Neuronal stem cell (in vitro differentiated cells): ENCODE measurements at regions not wholly inside any gene's neighbourhood (a gene's known extent, or its start where the extent isn't known, plus 50 kb on each side); places are given as distances from the start of the nearest gene placed in this dataset.

ENCODE experiments used
- DNase-seq: peaks from one replicate; pipeline ENCODE4 v3.0.0-alpha.2; 2013; ENCODE audit warnings: low spot score
- H2AFZ ChIP-seq: one replicate; pipeline ENCODE4 v1.6.1; 2013; ENCODE audit warnings: mild to moderate bottlenecking, low read length, inconsistent platforms
- H2AK5ac ChIP-seq: 2 replicates; pipeline ENCODE4 v1.6.1; 2013; ENCODE audit warnings: low read depth, mild to moderate bottlenecking, inconsistent platforms, low read length, moderate library complexity, mixed read lengths
- H2BK120ac ChIP-seq: 2 replicates; pipeline ENCODE4 v1.6.1; 2013; ENCODE audit warnings: low read depth, mild to moderate bottlenecking, inconsistent platforms, low read length, moderate library complexity, mixed read lengths
- H2BK12ac ChIP-seq: one replicate; pipeline ENCODE4 v1.6.1; 2013; ENCODE audit warnings: low read length, inconsistent platforms
- H2BK15ac ChIP-seq: 2 replicates; pipeline ENCODE4 v1.6.1; 2013; ENCODE audit warnings: mild to moderate bottlenecking, low read length, inconsistent platforms, mixed read lengths
- H2BK5ac ChIP-seq: one replicate; pipeline ENCODE4 v1.6.1; 2013; ENCODE audit warnings: inconsistent platforms, mild to moderate bottlenecking, low read length, moderate library complexity
- H3K14ac ChIP-seq: one replicate; pipeline ENCODE4 v1.6.1; 2013; ENCODE audit warnings: low read length, inconsistent platforms
- H3K18ac ChIP-seq: 2 replicates; pipeline ENCODE4 v1.6.1; 2013; ENCODE audit warnings: low read length, inconsistent platforms
- H3K23ac ChIP-seq: 2 replicates; pipeline ENCODE4 v1.6.1; 2013; ENCODE audit warnings: low read depth, mild to moderate bottlenecking, mixed read lengths, low read length, inconsistent platforms; ENCODE audit not compliant: poor library complexity
- H3K27ac ChIP-seq: replicated peaks from 3 replicates; pipeline ENCODE4 v1.5.1; 2013; ENCODE audit warnings: low read length, inconsistent platforms
- H3K27me3 ChIP-seq, 3 experiments: 2 replicates each; pipeline ENCODE4 v1.6.1; 2013; ENCODE audit warnings: low read length in 3 of 3, mild to moderate bottlenecking in 2 of 3, inconsistent platforms in 1 of 3, low read depth in 1 of 3, mixed read lengths in 1 of 3, moderate library complexity in 1 of 3; ENCODE audit not compliant: control insufficient read depth in 3 of 3, insufficient read depth in 3 of 3
- H3K36me3 ChIP-seq, 2 donors: replicated peaks in 1 of 2; 2 replicates each; pipeline ENCODE4 v1.6.1; 2013; ENCODE audit warnings: low read length in 2 of 2; ENCODE audit not compliant: control insufficient read depth in 2 of 2, insufficient read depth in 2 of 2
- H3K4ac ChIP-seq: 2 replicates; pipeline ENCODE4 v1.6.1; 2013; ENCODE audit warnings: inconsistent platforms, mild to moderate bottlenecking, low read length, moderate library complexity
- H3K4me1 ChIP-seq, 2 donors: 1 replicate in 1 of 2; 2 replicates in 1 of 2; pipeline ENCODE4 v1.6.1; 2013; ENCODE audit warnings: low read length in 2 of 2, low read depth in 1 of 2; ENCODE audit not compliant: control insufficient read depth in 2 of 2, insufficient read depth in 1 of 2
- H3K4me2 ChIP-seq: one replicate; pipeline ENCODE4 v1.6.1; 2013; ENCODE audit warnings: mild to moderate bottlenecking, low read length, inconsistent platforms; ENCODE audit not compliant: insufficient read depth, poor library complexity, severe bottlenecking
- H3K4me3 ChIP-seq, 2 donors: 2 replicates each; pipeline ENCODE4 v1.5.1; 2013; ENCODE audit warnings: low read length in 2 of 2, mild to moderate bottlenecking in 2 of 2, inconsistent platforms in 1 of 2, moderate library complexity in 1 of 2
- H3K79me1 ChIP-seq: one replicate; pipeline ENCODE4 v1.6.1; 2013; ENCODE audit warnings: low read depth, mild to moderate bottlenecking, inconsistent platforms, low read length, moderate library complexity
- H3K9ac ChIP-seq: one replicate; pipeline ENCODE4 v1.6.1; 2013; ENCODE audit warnings: mild to moderate bottlenecking, low read depth, low read length, inconsistent platforms; ENCODE audit not compliant: poor library complexity
- H3K9me3 ChIP-seq, 2 donors: replicated peaks in 1 of 2; 2 replicates each; pipeline versions ENCODE3 to v1.6.1; 2013; ENCODE audit warnings: low read length in 2 of 2, mild to moderate bottlenecking in 2 of 2, inconsistent platforms in 1 of 2, low read depth in 1 of 2, mixed read lengths in 1 of 2, moderate library complexity in 1 of 2; ENCODE audit not compliant: control insufficient read depth in 2 of 2, insufficient read depth in 1 of 2
- H4K8ac ChIP-seq: one replicate; pipeline ENCODE4 v1.6.1; 2013; ENCODE audit warnings: low read depth, mild to moderate bottlenecking, inconsistent platforms, low read length, moderate library complexity
- H4K91ac ChIP-seq: one replicate; pipeline ENCODE4 v1.6.1; 2013; ENCODE audit warnings: low read length, low read depth, mild to moderate bottlenecking, inconsistent platforms; ENCODE audit not compliant: poor library complexity
- WGBS, 2 donors: extraction: QIAGEN DNeasy Blood & Tissue Kit; methylation state at CpG; one replicate each; pipeline ENCODE4 v1.1.7; 2013; ENCODE audit warnings: missing lambda C conversion rate in 2 of 2, mixed read lengths in 1 of 2; ENCODE audit not compliant: insufficient read length in 2 of 2, insufficient replicate concordance in 1 of 2; ENCODE audit errors: extremely low coverage in 2 of 2; 5-methylcytosine and 5-hydroxymethylcytosine counted together

- H3K27ac ChIP-seq = no peak overlapping the region
- no peaks in the 10 kb centered on the region for H3K36me3 ChIP-seq
- no peak overlapping the region for H2AFZ ChIP-seq
- H4K91ac ChIP-seq = no peak overlapping the region
- WGBS, 2 donors = no CpG with 5 or more reads among the region's 2 CpGs
- H3K18ac ChIP-seq = no peak overlapping the region
- H2AK5ac ChIP-seq = no peak overlapping the region
- no peak overlapping the region for H3K4me2 ChIP-seq
- no peaks in the 10 kb centered on the region for H3K9me3 ChIP-seq
- H4K8ac ChIP-seq = no peak overlapping the region
- no peak overlapping the region for H2BK15ac ChIP-seq
- no peak for DNase-seq
- no peak overlapping the region for H2BK5ac ChIP-seq
- H3K9ac ChIP-seq = no peak overlapping the region
- no peaks in the 10 kb centered on the region for H3K27me3 ChIP-seq
- no peaks in the 10 kb centered on the region for H3K79me1 ChIP-seq
- H3K4me3 ChIP-seq = no peak overlapping the region
- H3K4ac ChIP-seq = no peak overlapping the region
- H3K23ac ChIP-seq = no peak overlapping the region
- H3K14ac ChIP-seq = no peak overlapping the region
- H2BK12ac ChIP-seq = no peak overlapping the region
- no peaks in the 10 kb centered on the region for H3K4me1 ChIP-seq
- H2BK120ac ChIP-seq = no peak overlapping the region
Observed at GRCh38 chr12:38488866-38489265, 172.3 kb downstream of the ALG10B start.

- H3K27me3 ChIP-seq = no peaks in the 10 kb centered on the region
- H2AFZ ChIP-seq = no peak overlapping the region
- H3K4me3 ChIP-seq = no peak overlapping the region
- no peaks in the 10 kb centered on the region for H3K79me1 ChIP-seq
- no peak overlapping the region for H3K14ac ChIP-seq
- no CpG with 5 or more reads among the region's 5 CpGs for WGBS, 2 donors
- no peak overlapping the region for H2BK120ac ChIP-seq
- H2BK12ac ChIP-seq = no peak overlapping the region
- H4K8ac ChIP-seq = no peak overlapping the region
- no peak overlapping the region for H3K23ac ChIP-seq
- no peak overlapping the region for H2BK15ac ChIP-seq
- H3K9me3 ChIP-seq = no peaks in the 10 kb centered on the region
- H2AK5ac ChIP-seq = no peak overlapping the region
- no peak overlapping the region for H3K18ac ChIP-seq
- no peak overlapping the region for H2BK5ac ChIP-seq
- no peak overlapping the region for H4K91ac ChIP-seq
- H3K27ac ChIP-seq = no peak overlapping the region
- H3K4me1 ChIP-seq = no peaks in the 10 kb centered on the region
- no peak overlapping the region for H3K4ac ChIP-seq
- H3K36me3 ChIP-seq = no peaks in the 10 kb centered on the region
- no peak overlapping the region for H3K4me2 ChIP-seq
- DNase-seq = no peak
- no peak overlapping the region for H3K9ac ChIP-seq
Observed at GRCh38 chr12:38490073-38490472, 173.5 kb downstream of the ALG10B start.

- no peak overlapping the region for H2AFZ ChIP-seq
- H3K4me3 ChIP-seq = no peak overlapping the region
- no CpG with 5 or more reads among the region's 1 CpG for WGBS, 2 donors
- H4K91ac ChIP-seq = no peak overlapping the region
- no peak for DNase-seq
- H3K14ac ChIP-seq = no peak overlapping the region
- H3K27ac ChIP-seq = no peak overlapping the region
- no peaks in the 10 kb centered on the region for H3K4me1 ChIP-seq
- no peaks in the 10 kb centered on the region for H3K79me1 ChIP-seq
- H3K4me2 ChIP-seq = no peak overlapping the region
- no peak overlapping the region for H2AK5ac ChIP-seq
- no peak overlapping the region for H2BK15ac ChIP-seq
- H3K4ac ChIP-seq = no peak overlapping the region
- no peaks in the 10 kb centered on the region for H3K9me3 ChIP-seq
- H3K9ac ChIP-seq = no peak overlapping the region
- H3K36me3 ChIP-seq = no peaks in the 10 kb centered on the region
- no peaks in the 10 kb centered on the region for H3K27me3 ChIP-seq
- H2BK120ac ChIP-seq = no peak overlapping the region
- no peak overlapping the region for H2BK5ac ChIP-seq
- no peak overlapping the region for H3K18ac ChIP-seq
- no peak overlapping the region for H2BK12ac ChIP-seq
- no peak overlapping the region for H4K8ac ChIP-seq
- H3K23ac ChIP-seq = no peak overlapping the region
Observed at GRCh38 chr12:38490941-38491340, 174.4 kb downstream of the ALG10B start.

- no peak overlapping the region for H3K18ac ChIP-seq
- H2BK5ac ChIP-seq = no peak overlapping the region
- peaks cover 0 to 2% of the 10 kb centered on the region in 2 donors for H3K4me1 ChIP-seq
- no peak overlapping the region for H4K8ac ChIP-seq
- H3K9ac ChIP-seq = no peak overlapping the region
- no peak overlapping the region for H3K23ac ChIP-seq
- no peak overlapping the region for H2AK5ac ChIP-seq
- peaks cover 0 to 3% of the 10 kb centered on the region in 2 donors for H3K9me3 ChIP-seq
- no peak overlapping the region for H3K27ac ChIP-seq
- no peak overlapping the region for H2BK15ac ChIP-seq
- H3K27me3 ChIP-seq = no peaks in the 10 kb centered on the region
- H3K14ac ChIP-seq = no peak overlapping the region
- WGBS, 2 donors = no CpG with 5 or more reads among the region's 4 CpGs
- H4K91ac ChIP-seq = no peak overlapping the region
- H3K4me2 ChIP-seq = no peak overlapping the region
- no peak overlapping the region for H3K4me3 ChIP-seq
- no peak overlapping the region for H2AFZ ChIP-seq
- no peaks in the 10 kb centered on the region for H3K79me1 ChIP-seq
- H2BK120ac ChIP-seq = no peak overlapping the region
- no peak overlapping the region for H3K4ac ChIP-seq
- no peak overlapping the region for H2BK12ac ChIP-seq
- DNase-seq = no peak
- H3K36me3 ChIP-seq = no peaks in the 10 kb centered on the region
Observed at GRCh38 chr12:38501481-38501880, 184.9 kb downstream of the ALG10B start.
